Urinary bladder (tissue), 3 donors: ENCODE measurements at regions not wholly inside any gene's neighbourhood (a gene's known extent, or its start where the extent isn't known, plus 50 kb on each side); places are given as distances from the start of the nearest gene placed in this dataset.

Experiments used
- DNase-seq: peaks from one replicate; pipeline ENCODE4 v3.0.0-alpha.2; 2015; ENCODE audit errors: extremely low spot score
- H3K27ac ChIP-seq: one replicate; pipeline ENCODE4 v1.5.1; 2013; ENCODE audit warnings: low read depth, mild to moderate bottlenecking, moderate library complexity
- H3K36me3 ChIP-seq: one replicate; pipeline ENCODE4 v1.6.1; 2013; ENCODE audit warnings: mild to moderate bottlenecking, moderate library complexity; ENCODE audit not compliant: insufficient read depth
- H3K4me1 ChIP-seq: one replicate; pipeline ENCODE4 v1.6.1; 2013; ENCODE audit warnings: mild to moderate bottlenecking, moderate library complexity; ENCODE audit not compliant: insufficient read depth
- H3K4me3 ChIP-seq: one replicate; pipeline ENCODE4 v1.5.1; 2013; ENCODE audit warnings: low read depth, low read length
- WGBS: extraction: QIAGEN DNeasy Blood & Tissue Kit; methylation state at CpG from one replicate; pipeline ENCODE4 v1.1.7; 2013; 5-methylcytosine and 5-hydroxymethylcytosine counted together
- donor health status: healthy with polysubstance abuse.
- donor health status: healthy.

DNA sequence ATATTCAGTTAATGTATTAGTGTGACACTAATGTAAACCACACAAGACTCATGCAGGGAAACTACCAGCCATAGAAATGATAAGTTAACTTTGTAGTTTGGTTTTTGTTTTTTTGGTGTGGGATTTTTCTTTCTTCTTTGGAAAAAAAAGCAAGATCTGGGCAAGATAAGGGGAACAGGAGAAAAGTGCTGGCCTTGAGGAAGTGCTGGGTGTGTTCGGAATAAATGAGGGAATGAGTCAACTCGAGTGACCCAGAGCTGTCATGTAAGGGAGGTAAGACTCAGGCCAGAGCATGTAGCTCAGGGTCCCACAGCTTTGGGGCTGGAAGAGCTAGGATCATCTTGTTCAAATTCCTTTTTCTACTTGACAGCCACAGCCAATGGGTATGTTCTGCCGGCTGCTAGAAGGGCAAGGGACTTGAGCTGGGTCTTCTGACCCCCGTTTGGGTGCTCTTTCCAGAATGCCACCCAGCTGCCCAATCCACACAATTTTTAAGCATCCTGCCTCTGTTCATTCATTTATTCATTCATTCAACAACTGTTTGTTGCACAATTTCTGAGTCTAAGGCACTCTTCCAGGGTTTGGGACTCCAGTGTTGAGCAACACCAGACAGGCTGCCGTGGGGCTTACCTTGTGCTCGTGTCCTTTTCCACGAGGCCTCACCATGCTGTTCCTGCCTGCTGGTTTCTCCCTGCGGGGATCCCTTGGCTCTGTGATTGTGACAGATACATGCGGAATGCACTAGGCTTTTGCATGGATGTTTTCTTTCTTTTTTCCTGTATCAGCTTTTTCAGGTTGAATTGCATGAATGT is 54.5 kb downstream of the CLDN34 start:
- WGBS, result 79% methylated on average over 9 of the region's 9 CpGs
- peak overlapping the region; percentile 23 for H3K27ac ChIP-seq

DNA sequence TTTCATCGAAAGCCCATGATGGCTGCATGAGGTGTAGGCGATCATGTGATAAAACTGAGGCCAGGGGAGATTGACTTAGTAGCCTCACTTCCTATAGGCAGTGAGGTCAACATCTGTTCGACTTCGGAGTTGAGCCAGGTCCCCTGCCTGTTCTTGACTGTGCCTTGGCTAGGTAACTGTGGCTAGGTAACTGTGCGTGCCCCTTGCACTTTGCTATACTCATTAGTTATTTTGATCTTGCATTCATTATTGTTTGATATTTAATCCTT is 55.0 kb downstream of the CLDN34 start:
- Histone ChIP-seq H3K27ac (no peak overlapping the region), H3K4me3 (no peak overlapping the region), H3K36me3 (no peaks in the 10 kb centered on the region), H3K4me1 (peaks cover 3% of the 10 kb centered on the region)
- DNase-seq, result no peak
- 96% methylated on average over 5 of the region's 5 CpGs for WGBS

More for the DNA sequence above, 54.5 kb downstream of the CLDN34 start:
- DNase-seq, result no peak
- Histone ChIP-seq H3K4me1 (peaks cover 3% of the 10 kb centered on the region), H3K4me3 (no peak overlapping the region), H3K36me3 (no peaks in the 10 kb centered on the region)

DNA sequence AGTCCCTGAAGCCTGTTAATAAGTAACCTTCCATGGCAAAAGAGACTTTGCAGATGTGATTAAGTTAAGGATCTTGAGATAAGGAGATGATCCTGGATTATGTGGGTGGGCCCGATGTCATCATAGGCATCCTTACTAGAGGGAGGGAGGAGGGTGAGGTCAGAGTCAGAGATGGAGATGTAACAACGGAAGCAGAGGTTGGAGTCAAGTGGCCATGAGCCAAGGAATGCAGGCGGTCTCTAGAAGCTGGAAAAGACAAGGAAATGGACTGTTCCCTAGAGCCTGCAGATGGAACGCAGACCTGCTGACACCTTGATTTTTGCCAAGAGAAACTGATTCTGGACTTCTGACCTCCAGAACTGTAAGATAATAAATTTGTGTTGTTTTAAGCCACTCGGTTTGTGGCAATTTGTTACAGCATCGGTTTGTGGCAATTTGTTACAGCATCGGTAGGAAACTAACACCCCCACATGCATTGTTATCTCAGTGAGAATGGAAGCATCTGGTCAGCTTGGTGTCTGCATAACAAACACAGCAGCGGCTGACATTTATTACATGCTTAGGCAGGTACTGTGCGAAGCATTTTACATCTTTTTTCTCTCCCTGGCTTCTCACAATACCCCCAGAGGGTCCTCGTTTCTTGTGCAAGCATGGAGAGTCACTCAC is 55.6 kb downstream of the CLDN34 start:
- 49% methylated on average over 10 of the region's 10 CpGs for WGBS
- H3K4me3 ChIP-seq, result no peak overlapping the region
- H3K4me1 ChIP-seq, result peaks cover 3% of the 10 kb centered on the region
- H3K36me3 ChIP-seq, result no peaks in the 10 kb centered on the region
- no peak overlapping the region for H3K27ac ChIP-seq
- DNase-seq, result no peak

DNA sequence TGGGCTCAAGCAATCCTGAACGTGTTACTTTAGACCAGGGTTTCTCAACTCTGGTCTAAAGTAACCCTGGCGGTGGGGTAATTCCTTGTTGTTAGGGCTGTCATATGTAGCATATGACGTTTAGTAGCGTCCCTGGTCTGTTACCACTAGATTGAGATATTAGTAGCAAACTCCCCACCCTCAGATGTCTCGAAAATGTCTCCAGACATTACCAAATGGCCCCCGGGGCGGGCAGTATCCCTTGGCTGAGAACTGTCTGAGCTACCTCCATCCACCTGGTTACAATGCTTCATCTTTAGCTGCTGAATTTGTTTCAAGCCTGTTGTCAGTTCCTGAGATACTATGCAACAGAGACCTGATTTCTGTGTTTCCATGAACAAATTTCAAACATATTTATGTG is 56.7 kb downstream of the CLDN34 start:
- H3K27ac ChIP-seq, result no peak overlapping the region
- H3K4me1 ChIP-seq, result peaks cover 3% of the 10 kb centered on the region
- DNase-seq, result no peak
- H3K36me3 ChIP-seq, result no peaks in the 10 kb centered on the region
- H3K4me3 ChIP-seq, result no peak overlapping the region
- WGBS, result 96% methylated on average over 7 of the region's 7 CpGs

DNA sequence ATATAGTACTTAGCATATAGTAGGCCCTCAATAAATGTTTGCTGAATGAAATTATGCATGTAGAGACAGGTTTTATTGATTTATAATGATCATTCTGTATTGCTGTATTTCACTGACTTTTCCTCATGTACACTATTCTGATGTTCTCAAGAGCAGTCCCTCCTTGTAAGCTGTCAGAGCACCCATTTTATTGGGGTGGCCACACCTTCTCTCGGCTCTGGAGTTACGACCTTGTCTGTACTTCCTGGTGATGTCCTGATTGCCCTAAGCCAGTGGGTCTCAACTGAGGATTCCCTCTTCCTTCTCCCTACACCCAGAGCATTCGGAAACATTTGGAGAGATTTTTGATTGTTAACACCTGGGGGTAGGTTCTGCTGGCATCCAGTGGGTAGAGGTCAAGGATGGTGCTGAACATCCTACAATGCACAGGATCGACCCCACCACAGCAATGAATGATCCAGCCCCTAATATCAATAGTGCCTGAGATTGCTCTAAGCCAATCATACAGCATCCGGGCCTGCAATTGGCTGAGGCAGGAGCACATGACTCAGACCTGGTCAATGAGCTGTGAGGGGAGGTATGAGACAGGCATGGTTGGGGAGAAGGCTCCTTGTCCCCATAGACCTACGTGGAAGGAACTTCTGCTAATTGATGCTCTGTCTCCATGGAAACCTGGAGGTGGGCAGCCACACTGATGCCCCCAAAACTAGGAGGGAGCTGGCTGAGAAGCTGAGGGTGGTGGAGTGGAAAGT is 58.8 kb downstream of the CLDN34 start:
- H3K4me1 ChIP-seq, result peaks cover 3% of the 10 kb centered on the region
- no peak overlapping the region for H3K4me3 ChIP-seq
- 94% methylated on average over 6 of the region's 6 CpGs for WGBS
- no peaks in the 10 kb centered on the region for H3K36me3 ChIP-seq
- H3K27ac ChIP-seq, result no peak overlapping the region
- DNase-seq, result no peak

DNA sequence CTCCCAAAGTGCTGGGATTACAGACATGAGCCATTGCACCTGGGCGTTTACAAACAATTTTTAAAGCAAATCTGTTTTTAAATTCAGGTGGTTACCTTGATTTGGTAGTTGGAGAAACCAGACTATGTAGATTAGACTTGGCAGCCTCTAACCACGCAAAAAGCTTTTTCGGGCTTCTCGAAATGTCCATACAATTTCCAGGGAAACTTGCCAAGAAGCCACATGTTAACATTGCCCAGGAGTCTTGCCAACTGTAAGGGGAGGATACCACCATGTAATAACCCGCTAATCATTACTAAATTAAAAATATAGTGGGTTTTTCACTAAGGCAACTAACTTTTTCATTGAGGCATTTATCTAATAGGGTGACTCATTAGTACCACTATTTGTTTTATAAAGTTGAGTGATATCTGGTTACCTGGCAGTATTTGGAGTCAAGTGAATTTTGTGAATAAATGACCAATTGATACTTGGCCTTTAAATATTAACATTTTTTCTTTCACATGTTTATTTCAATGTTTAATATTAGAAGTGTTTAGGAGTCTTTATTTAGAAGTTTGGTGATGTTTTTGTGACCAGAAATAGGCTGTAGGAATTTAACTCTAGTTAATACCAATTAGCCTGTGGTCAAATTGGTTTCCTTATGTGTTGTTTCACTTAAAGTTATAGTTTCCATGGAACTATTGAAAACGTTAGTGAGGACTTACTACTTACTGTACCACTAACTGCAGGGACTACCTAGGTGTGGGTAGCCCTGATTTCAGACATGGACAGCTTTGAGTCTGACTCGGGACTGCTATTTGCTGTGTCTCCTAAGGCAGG is 61.3 kb downstream of the CLDN34 start:
- Histone ChIP-seq H3K4me1 (peaks cover 2% of the 10 kb centered on the region), H3K36me3 (no peaks in the 10 kb centered on the region), H3K27ac (no peak overlapping the region), H3K4me3 (no peak overlapping the region)
- WGBS, result 70% methylated on average over 7 of the region's 7 CpGs
- no peak for DNase-seq

DNA sequence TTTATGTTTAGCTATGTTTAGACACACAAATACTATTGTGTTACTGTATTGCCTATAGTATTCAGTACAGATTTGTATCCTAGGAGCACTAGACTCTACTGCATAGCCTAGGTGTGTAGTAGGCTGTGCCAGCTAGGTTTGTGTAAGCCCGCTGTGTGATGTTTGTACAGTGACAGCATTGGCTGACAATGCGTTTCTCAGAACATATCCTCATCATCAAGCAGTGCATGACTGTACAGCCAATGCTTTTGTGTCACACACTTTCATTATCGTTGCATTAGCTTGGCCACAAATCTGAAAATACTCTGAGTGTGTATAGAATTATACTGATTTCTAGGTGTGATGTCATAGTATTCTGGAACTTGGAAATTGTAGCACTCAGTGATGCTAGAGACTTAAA is 63.4 kb downstream of the CLDN34 start:
- Histone ChIP-seq H3K36me3 (no peaks in the 10 kb centered on the region), H3K4me3 (no peak overlapping the region), H3K4me1 (peaks cover 2% of the 10 kb centered on the region), H3K27ac (no peak overlapping the region)
- WGBS, result 79% methylated on average over 3 of the region's 3 CpGs
- no peak for DNase-seq

DNA sequence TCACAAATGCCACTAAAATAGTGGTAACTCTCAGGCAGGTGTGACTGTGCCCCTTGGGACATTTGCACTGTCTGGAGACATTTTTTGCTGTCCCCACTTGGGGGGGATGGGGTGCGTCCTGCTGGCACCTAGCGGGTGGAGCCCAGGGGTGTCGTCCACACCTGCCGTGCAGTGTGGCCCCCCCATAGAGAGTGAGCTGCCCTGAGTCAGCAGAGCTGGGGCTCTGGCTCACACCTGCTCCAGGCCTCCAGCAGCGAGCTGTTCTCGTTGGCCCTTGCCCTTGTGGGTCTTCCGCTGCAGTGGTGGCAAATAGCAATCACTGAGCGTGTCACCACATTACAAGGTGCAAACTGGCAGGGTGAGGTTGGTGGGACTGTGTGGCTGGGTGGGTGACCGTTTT is 64.6 kb downstream of the CLDN34 start:
- DNase-seq, result no peak
- 94% methylated on average over 9 of the region's 9 CpGs for WGBS
- Histone ChIP-seq H3K4me1 (peaks cover 2% of the 10 kb centered on the region), H3K27ac (no peak overlapping the region), H3K36me3 (no peaks in the 10 kb centered on the region), H3K4me3 (no peak overlapping the region)

DNA sequence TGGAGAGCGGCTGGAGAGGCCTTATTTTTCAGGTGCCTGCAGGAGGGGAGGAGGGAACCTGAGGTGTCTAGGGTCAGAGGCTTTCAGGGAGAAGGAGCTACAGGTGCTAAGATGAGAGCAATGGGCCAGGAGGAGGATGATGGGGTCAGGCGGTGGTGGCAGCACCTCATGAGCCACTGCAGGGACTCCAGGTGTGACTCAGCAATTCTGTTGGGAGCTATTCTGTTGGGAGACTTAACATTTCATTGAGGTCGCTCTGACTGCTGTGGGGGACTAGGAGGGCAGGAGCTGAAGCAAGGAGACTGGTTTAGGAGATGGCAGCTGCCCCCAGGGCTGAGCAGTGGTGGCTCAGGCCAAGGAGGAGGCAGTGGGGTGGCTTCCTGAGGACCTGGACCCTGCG is 65.0 kb downstream of the CLDN34 start:
- WGBS, result 94% methylated on average over 4 of the region's 4 CpGs
- Histone ChIP-seq H3K36me3 (no peaks in the 10 kb centered on the region), H3K4me3 (no peak overlapping the region), H3K27ac (no peak overlapping the region), H3K4me1 (peaks cover 2% of the 10 kb centered on the region)
- no peak for DNase-seq

DNA sequence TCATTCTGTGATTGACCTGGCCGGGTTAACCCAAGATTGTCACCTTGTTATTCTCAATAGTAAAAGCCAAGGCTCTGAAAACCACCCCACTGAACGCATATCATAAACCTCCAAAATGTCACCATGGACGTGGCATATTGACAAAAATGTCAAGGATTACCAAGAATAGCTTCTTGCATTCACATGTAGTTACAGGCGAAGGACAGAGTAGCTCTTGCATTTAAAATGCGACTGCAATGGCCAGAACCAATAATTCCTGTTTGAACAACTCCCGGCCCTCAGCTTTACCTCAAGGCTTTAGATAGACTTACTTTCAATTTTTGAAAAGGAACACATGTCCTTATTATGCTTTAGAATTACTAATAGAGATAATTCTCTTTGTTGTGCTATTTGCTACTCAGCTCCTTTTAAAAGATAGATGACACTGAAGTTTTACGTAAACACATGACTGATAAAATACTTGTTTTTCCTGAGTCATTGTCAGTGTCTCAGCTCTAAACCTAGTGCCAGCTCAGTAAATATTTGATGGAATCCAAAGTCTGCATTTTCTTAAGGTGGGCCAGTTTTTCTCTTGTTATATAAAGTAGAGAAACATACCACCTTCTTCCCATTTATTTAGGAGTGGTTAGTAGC is 66.3 kb downstream of the CLDN34 start:
- Histone ChIP-seq H3K4me1 (peaks cover 2% of the 10 kb centered on the region), H3K4me3 (no peak overlapping the region), H3K27ac (no peak overlapping the region), H3K36me3 (no peaks in the 10 kb centered on the region)
- DNase-seq, result no peak
- WGBS, result 61% methylated on average over 7 of the region's 7 CpGs

DNA sequence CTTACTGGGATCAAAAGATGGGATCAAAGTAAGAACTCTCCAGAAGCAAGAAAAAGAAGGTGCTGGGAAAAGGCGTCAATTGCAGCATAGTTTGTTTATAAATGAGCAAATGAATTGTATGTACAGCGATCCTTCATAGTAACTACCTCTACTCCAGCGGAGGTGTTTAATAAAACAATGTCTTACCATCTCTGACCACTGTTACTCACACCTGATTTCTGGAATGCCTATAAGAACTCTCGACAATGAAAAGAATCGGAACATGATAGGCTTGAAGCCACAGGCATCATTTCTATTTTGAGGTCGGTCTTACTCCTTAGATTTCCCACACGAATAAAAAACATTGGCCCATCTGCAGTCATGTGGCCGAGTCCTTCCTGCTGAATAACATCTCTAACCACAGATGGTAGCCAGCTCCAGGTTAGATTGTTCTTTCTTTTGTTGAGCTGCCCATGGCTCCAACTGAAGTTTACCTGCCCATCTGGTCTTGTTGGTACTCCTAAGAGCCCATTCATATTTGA is 67.6 kb downstream of the CLDN34 start:
- Histone ChIP-seq H3K36me3 (no peaks in the 10 kb centered on the region), H3K27ac (no peak overlapping the region), H3K4me3 (no peak overlapping the region), H3K4me1 (peaks cover 2% of the 10 kb centered on the region)
- WGBS, result 94% methylated on average over 8 of the region's 8 CpGs
- no peak for DNase-seq

DNA sequence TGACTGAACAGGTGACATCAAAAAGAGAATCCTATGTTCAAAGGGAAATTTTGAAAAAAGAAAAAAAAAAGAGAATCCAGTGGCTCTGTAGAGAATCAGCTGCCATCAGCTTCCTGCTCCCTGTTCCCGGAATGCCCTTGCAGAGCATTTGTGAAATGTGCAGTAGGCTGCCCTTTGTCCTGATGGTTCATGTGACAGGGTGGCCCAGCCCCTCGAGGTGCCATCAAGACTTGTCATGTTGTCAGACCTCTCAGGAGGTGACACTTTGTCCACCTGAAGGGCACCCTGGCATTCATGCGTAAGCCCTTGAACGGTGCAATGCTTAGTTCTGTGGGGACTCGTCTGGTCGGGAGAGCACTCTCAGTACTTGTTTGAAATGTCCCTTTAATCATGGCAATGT is 71.4 kb downstream of the CLDN34 start:
- Histone ChIP-seq H3K27ac (no peak overlapping the region), H3K4me3 (no peak overlapping the region), H3K4me1 (no peaks in the 10 kb centered on the region), H3K36me3 (no peaks in the 10 kb centered on the region)
- DNase-seq, result no peak
- 95% methylated on average over 6 of the region's 6 CpGs for WGBS
